ENCODE measurements at regions not wholly inside any gene's neighbourhood (a gene's known extent, or its start where the extent isn't known, plus 50 kb on each side); places are given as distances from the start of the nearest gene placed in this dataset.

GRCh38 chr10:75294518-75294865 is 58.7 kb upstream of the COMTD1 start:
- intact Hi-C loops (cut with DNase I; ENCODE audit: low total_unique reads): no loop called here

GRCh38 chr10:75294031-75294437 is 58.3 kb upstream of the COMTD1 start:
- Histone ChIP-seq H3K27me3 (no peaks in the 10 kb centered on the region), H3K27ac (peak overlapping the region; percentile 89 to 91), H3K36me3 (no peaks in the 10 kb centered on the region), H3K4me3 (peak overlapping the region; percentile 64 to 68), H3K4me1 (peaks cover 0 to 25% (median 16%) of the 10 kb centered on the region in 4 donors), H3K9me3 (no peaks in the 10 kb centered on the region)
- TF ChIP-seq, protein P1, sequence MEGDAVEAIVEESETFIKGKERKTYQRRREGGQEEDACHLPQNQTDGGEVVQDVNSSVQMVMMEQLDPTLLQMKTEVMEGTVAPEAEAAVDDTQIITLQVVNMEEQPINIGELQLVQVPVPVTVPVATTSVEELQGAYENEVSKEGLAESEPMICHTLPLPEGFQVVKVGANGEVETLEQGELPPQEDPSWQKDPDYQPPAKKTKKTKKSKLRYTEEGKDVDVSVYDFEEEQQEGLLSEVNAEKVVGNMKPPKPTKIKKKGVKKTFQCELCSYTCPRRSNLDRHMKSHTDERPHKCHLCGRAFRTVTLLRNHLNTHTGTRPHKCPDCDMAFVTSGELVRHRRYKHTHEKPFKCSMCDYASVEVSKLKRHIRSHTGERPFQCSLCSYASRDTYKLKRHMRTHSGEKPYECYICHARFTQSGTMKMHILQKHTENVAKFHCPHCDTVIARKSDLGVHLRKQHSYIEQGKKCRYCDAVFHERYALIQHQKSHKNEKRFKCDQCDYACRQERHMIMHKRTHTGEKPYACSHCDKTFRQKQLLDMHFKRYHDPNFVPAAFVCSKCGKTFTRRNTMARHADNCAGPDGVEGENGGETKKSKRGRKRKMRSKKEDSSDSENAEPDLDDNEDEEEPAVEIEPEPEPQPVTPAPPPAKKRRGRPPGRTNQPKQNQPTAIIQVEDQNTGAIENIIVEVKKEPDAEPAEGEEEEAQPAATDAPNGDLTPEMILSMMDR (IDR thresholded peaks at IDR 0.05): no peak
- intact Hi-C loops (cut with DNase I; ENCODE audit: low total_unique reads): no loop called here
- no peak for DNase-seq

More at GRCh38 chr10:75294518-75294865, 58.7 kb upstream of the COMTD1 start:
- Histone ChIP-seq H3K27ac (peak overlapping the region; percentile 89 to 91), H3K36me3 (no peaks in the 10 kb centered on the region), H3K9me3 (no peaks in the 10 kb centered on the region), H3K27me3 (no peaks in the 10 kb centered on the region), H3K4me3 (peak overlapping the region; percentile 64 to 68), H3K4me1 (peaks cover 0 to 25% (median 16%) of the 10 kb centered on the region in 4 donors)
- TF ChIP-seq, protein P1 (IDR thresholded peaks at IDR 0.05): no peak
- DNase-seq: peak in 1 of 2 donors; percentile 77

DNA sequence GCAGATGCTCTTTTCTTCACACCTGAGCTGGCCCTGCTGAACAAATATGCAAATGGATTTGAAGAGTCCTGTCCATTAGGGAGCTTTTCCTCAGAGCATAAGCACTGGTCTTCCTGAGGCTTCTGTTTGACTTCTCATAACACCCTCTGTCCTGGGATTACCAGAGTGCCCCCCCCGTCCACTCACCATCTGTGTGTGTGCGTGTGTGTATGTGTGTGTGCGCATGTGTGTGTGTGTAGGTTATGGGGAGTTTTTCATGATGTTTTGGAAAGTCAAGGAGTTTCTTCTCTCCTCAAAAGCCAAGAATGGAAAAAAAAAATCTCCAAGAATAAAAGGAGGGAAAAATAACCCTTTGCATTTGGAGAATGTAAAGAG is 57.7 kb upstream of the COMTD1 start:
- TF ChIP-seq, protein P1 (IDR thresholded peaks at IDR 0.05): no peak
- Histone ChIP-seq H3K4me1 (peaks cover 0 to 25% (median 16%) of the 10 kb centered on the region in 4 donors), H3K9me3 (no peaks in the 10 kb centered on the region), H3K27me3 (no peaks in the 10 kb centered on the region), H3K4me3 (no peak overlapping the region), H3K36me3 (no peaks in the 10 kb centered on the region), H3K27ac (peak overlapping the region; percentile 89 to 91)
- intact Hi-C loops (cut with DNase I; ENCODE audit: low total_unique reads): no loop called here
- no peak for DNase-seq

- TF ChIP-seq, protein P1 (IDR thresholded peaks at IDR 0.05): no peak
- Histone ChIP-seq H3K9me3 (no peaks in the 10 kb centered on the region), H3K27ac (no peak overlapping the region), H3K36me3 (no peaks in the 10 kb centered on the region), H3K4me1 (peaks cover 0 to 25% (median 16%) of the 10 kb centered on the region in 4 donors), H3K27me3 (no peaks in the 10 kb centered on the region), H3K4me3 (no peak overlapping the region)
- intact Hi-C loops (cut with DNase I; ENCODE audit: low total_unique reads): no loop called here
- DNase-seq: no peak
Measured at GRCh38 chr10:75292794-75293445, 57.2 kb upstream of the COMTD1 start.

DNA sequence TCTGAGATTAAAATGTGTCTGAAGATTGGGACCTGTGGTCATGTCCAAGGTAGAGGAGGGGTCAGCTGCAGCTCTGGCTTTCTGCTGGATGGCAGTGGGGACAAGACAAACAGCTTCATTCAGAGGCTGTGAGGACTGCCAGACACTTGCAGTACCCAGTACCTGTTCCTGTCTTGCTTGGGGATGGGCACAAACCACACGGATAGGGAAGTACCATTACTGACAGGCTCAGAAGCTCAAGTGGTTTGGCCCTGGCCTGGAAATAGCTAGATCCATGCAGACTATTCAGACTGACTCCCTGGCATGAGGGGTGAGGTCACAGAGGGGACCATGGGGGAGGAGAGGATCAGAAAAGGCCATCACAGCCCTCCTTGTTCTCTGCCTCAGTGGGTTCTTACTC is 56.0 kb upstream of the COMTD1 start:
- H3K27me3 ChIP-seq: no peaks in the 10 kb centered on the region
- intact Hi-C loops (cut with DNase I; ENCODE audit: low total_unique reads): no loop called here
- no peak overlapping the region for H3K27ac ChIP-seq
- DNase-seq: no peak
- peaks cover 0 to 24% (median 16%) of the 10 kb centered on the region in 4 donors for H3K4me1 ChIP-seq
- no peaks in the 10 kb centered on the region for H3K9me3 ChIP-seq
- no peak overlapping the region for H3K4me3 ChIP-seq
- TF ChIP-seq, protein P1 (IDR thresholded peaks at IDR 0.05): no peak
- H3K36me3 ChIP-seq: no peaks in the 10 kb centered on the region
